MCF 10A (cell line): ENCODE measurements at regions not wholly inside any gene's neighbourhood (a gene's known extent, or its start where the extent isn't known, plus 50 kb on each side); places are given as distances from the start of the nearest gene placed in this dataset.
"Not testable (repeated sequence)": the region's sequence is repeated elsewhere in the genome, so short reads cannot be mapped to it uniquely, and the experiment has no call there.

Experiments
- BruUV-seq: library from RNA; stranded (reverse); fragments of 400-500 nt; replicated peaks from 2 replicates; lab custom pipeline; 2021; lab: Mats Ljungman, UMichigan
- CTCF ChIA-PET: fragments of 300-600 bp; sonication (Branson Sonifier 250); formaldehyde crosslinking; extraction: SDS; loops from one replicate; lab custom pipeline; 2021; ENCODE audit warnings: antibody characterized with exemption, inconsistent platforms; lab: Yijun Ruan, JAX
- POLR2A ChIA-PET: fragments of 300-600, 350-650 bp; sonication (Branson Sonifier 250); formaldehyde crosslinking; extraction: SDS; loops from one replicate; lab custom pipeline; 2020; ENCODE audit warnings: antibody characterized with exemption, inconsistent platforms; lab: Yijun Ruan, JAX
- DNase-seq: peaks from one replicate; pipeline ENCODE4 v3.0.0-alpha.2; 2018; ENCODE audit not compliant: unreplicated experiment
- H3K27ac Mint-ChIP-seq: one replicate; pipeline ENCODE4 v1.8.0; 2022; ENCODE audit warnings: mild to moderate bottlenecking, low read depth, mixed read lengths; ENCODE audit not compliant: unreplicated experiment
- H3K27me3 Mint-ChIP-seq: one replicate; pipeline ENCODE4 v1.8.0; 2022; ENCODE audit warnings: mixed read lengths; ENCODE audit not compliant: insufficient read depth, unreplicated experiment
- H3K36me3 Mint-ChIP-seq: one replicate; pipeline ENCODE4 v1.8.0; 2022; ENCODE audit warnings: mild to moderate bottlenecking, moderate library complexity, mixed read lengths; ENCODE audit not compliant: insufficient read depth, unreplicated experiment
- H3K4me1 Mint-ChIP-seq: one replicate; pipeline ENCODE4 v1.8.0; 2022; ENCODE audit warnings: mixed read lengths; ENCODE audit not compliant: insufficient read depth, unreplicated experiment
- H3K4me3 Mint-ChIP-seq: one replicate; pipeline ENCODE4 v1.8.0; 2022; ENCODE audit warnings: mild to moderate bottlenecking, moderate library complexity, mixed read lengths; ENCODE audit not compliant: unreplicated experiment
- H3K9me3 Mint-ChIP-seq: one replicate; pipeline ENCODE4 v1.8.0; 2022; ENCODE audit warnings: mixed read lengths; ENCODE audit not compliant: unreplicated experiment
- CTCF ChIP-seq: fragments of 200-600 bp; IDR thresholded peaks from one replicate; pipeline ENCODE4 v1.8.0; 2022; ENCODE audit warnings: antibody characterized with exemption, mild to moderate bottlenecking; ENCODE audit not compliant: unreplicated experiment
- intact Hi-C: fragments of 100-400 bp; cut with micrococcal nuclease; formaldehyde crosslinking; loops from 2 replicates; pipeline ENCODE4 v1.14.1; 2022

- BruUV-seq = no TSS peak
- TF ChIP-seq CTCF = no peak
- Mint-ChIP-seq H3K4me1 (no peaks in the 10 kb centered on the region), H3K27ac (no peak overlapping the region), H3K27me3 (no peaks in the 10 kb centered on the region), H3K4me3 (no peak overlapping the region), H3K9me3 (no peaks in the 10 kb centered on the region), H3K36me3 (no peaks in the 10 kb centered on the region)
- DNase-seq = no peak
- CTCF ChIA-PET = interaction anchor here (1.1 kb wide), 1 partner anchor 18 kb away, joined by 6 read pairs; no protein-coding TSS in a partner anchor
- POLR2A ChIA-PET = no interaction called here
- intact Hi-C loops = no loop called here
Observed at GRCh38 chr1:244155661-244156060, 104.6 kb downstream of the ZBTB18 start.

- BruUV-seq, H3K4me3 Mint-ChIP-seq, CTCF ChIA-PET, H3K4me1 Mint-ChIP-seq, H3K27me3 Mint-ChIP-seq, H3K36me3 Mint-ChIP-seq, DNase-seq, intact Hi-C loops, POLR2A ChIA-PET, H3K27ac Mint-ChIP-seq, H3K9me3 Mint-ChIP-seq: not testable (repeated sequence)
Observed at GRCh38 chr1:244156617-244157016, 105.5 kb downstream of the ZBTB18 start.

- intact Hi-C loops = no loop called here
- H3K9me3 Mint-ChIP-seq = no peaks in the 10 kb centered on the region
- no peaks in the 10 kb centered on the region for H3K4me1 Mint-ChIP-seq
- H3K36me3 Mint-ChIP-seq = no peaks in the 10 kb centered on the region
- DNase-seq = no peak
- H3K27ac Mint-ChIP-seq = no peak overlapping the region
- BruUV-seq = no TSS peak
- no peak for TF ChIP-seq CTCF
- CTCF ChIA-PET = interaction anchor here (0.5 kb wide), 1 partner anchor 249 kb away, joined by 3 read pairs; no protein-coding TSS in a partner anchor
- no peak overlapping the region for H3K4me3 Mint-ChIP-seq
- POLR2A ChIA-PET = interaction anchor here (1.2 kb wide), 1 partner anchor 433 kb away, joined by 3 read pairs; no protein-coding TSS in a partner anchor
- H3K27me3 Mint-ChIP-seq = no peaks in the 10 kb centered on the region
Observed at GRCh38 chr1:244157731-244158438, 106.8 kb downstream of the ZBTB18 start.

GRCh38 chr1:244159646-244160045 lies 108.6 kb downstream of the ZBTB18 start:
- intact Hi-C loops = loop anchor here (5.0 kb wide), 1 partner anchor 78 kb away; no protein-coding TSS in a partner anchor
- Mint-ChIP-seq H3K27ac (no peak overlapping the region), H3K27me3 (no peaks in the 10 kb centered on the region), H3K36me3 (no peaks in the 10 kb centered on the region), H3K4me3 (no peak overlapping the region), H3K9me3 (no peaks in the 10 kb centered on the region), H3K4me1 (no peaks in the 10 kb centered on the region)
- no TSS peak for BruUV-seq
- POLR2A ChIA-PET = no interaction called here
- no peak for TF ChIP-seq CTCF
- CTCF ChIA-PET = interaction anchor here (0.6 kb wide), 1 partner anchor 21 kb away, joined by 3 read pairs; no protein-coding TSS in a partner anchor
- no peak for DNase-seq
